ENCODE measurements at regions not wholly inside any gene's neighbourhood (a gene's known extent, or its start where the extent isn't known, plus 50 kb on each side); places are given as distances from the start of the nearest gene placed in this dataset.

GRCh38 chr2:103232865-103233264 is 471.0 kb downstream of the TMEM182 start:
- TF ChIP-seq POLR2A (IDR thresholded peaks at IDR 0.05), result no peak
- no peak for TF ChIP-seq CTCF (IDR thresholded peaks at IDR 0.05)
- no peak for TF ChIP-seq EP300 (IDR thresholded peaks at IDR 0.05)
- TF ChIP-seq POLR2AphosphoS5 (IDR thresholded peaks at IDR 0.05), result no peak
